H1 (cell line): ENCODE measurements at regions not wholly inside any gene's neighbourhood (a gene's known extent, or its start where the extent isn't known, plus 50 kb on each side); places are given as distances from the start of the nearest gene placed in this dataset.

ENCODE experiments used
- CTCF ChIP-seq, 3 experiments: IDR thresholded peaks; 1 replicate in 2 of 3; 2 replicates in 1 of 3; pipeline versions ENCODE4 v1.5.1 to v1.6.1; 2011; ENCODE audit warnings: low read length in 3 of 3, mild to moderate bottlenecking in 3 of 3, inconsistent platforms in 2 of 3, low read depth in 1 of 3, moderate library complexity in 1 of 3; ENCODE audit not compliant: insufficient read depth in 1 of 3; ENCODE audit errors: control extremely low read depth in 1 of 3
- NANOG ChIP-seq: IDR thresholded peaks from 2 replicates; pipeline ENCODE4 v1.6.1; 2011; ENCODE audit warnings: low read length, low read depth, mild to moderate bottlenecking, inconsistent platforms; ENCODE audit not compliant: insufficient read depth, poor library complexity, severe bottlenecking

DNA sequence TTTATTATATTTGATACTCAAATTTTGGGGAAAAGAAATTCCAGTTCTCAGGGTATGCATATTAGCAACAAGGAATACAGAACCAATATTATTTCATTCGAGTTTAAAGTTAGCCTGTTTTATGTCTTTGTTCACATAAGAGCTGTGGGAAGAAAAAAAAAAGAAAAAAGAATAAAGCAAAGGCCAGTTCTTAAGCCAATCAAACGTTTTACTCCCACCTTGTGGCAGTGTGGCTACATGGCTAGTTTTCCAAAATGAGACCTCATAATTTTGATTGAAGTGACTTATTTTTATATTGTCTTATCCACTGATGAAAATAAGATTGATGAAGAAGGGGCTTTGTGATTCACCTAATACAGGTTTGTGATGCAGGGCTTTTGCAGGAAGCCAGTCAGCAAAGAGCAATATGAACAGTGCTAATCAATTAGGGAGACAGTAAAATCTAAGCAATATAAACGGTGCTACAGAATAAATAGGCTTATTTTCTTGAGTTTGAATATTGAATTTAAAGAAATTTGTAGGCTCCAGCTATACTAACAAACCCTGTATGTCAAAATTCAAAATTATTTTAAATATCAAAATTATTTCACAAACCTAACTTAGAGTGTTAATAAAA is 624.1 kb upstream of the FOXG1 start:
- TF ChIP-seq NANOG: no peak
- peak in 2 of 3 experiments; percentile 18 to 48; a peak in 2 of 4 replicates for TF ChIP-seq CTCF (IDR thresholded peaks at IDR 0.05; ENCODE audit: control extremely low read depth in 1 of 3, insufficient read depth in 1 of 3, low read depth in 1 of 3, low read length in 3 of 3)
